Stimulated activated CD8-positive, alpha-beta memory T cell treated with anti-CD3 and anti-CD28 coated beads, Interleukin-4, amount 100 ng/mL, for 4 hours (primary cell): ENCODE measurements at regions not wholly inside any gene's neighbourhood (a gene's known extent, or its start where the extent isn't known, plus 50 kb on each side); places are given as distances from the start of the nearest gene placed in this dataset.
"Not testable (repeated sequence)": the region's sequence is repeated elsewhere in the genome, so short reads cannot be mapped to it uniquely, and the experiment has no call there.

ENCODE experiments used
- DNase-seq, 2 donors: peaks; one replicate each; pipeline ENCODE4 v3.0.0-alpha.2; 2020; ENCODE audit warnings: low read depth in 2 of 2, low spot score in 1 of 2

GRCh38 chr18:14460364-14460763 lies 83.0 kb downstream of the POTEC start:
- DNase-seq = not testable (repeated sequence)

DNA sequence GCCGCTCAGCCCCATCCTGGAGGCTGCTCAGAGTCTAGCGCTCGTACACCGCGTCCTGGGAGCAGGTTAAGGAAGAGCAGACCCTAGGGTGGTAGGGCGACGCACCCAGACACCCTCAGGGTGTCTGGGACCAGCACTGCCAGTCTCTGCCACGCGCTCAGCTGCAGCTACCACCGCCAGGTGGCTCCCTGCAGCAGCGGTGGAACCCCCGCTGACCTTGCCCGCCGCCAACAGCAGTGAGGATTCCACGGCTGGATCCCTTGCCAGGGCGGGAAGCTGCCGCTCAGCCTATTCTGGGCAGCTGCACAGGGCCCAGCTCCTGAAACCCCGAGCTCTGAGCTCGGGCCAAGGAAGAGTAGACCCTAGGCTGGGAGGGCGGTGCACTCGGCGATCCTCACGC lies 83.6 kb downstream of the POTEC start:
- DNase-seq = not testable (repeated sequence)

DNA sequence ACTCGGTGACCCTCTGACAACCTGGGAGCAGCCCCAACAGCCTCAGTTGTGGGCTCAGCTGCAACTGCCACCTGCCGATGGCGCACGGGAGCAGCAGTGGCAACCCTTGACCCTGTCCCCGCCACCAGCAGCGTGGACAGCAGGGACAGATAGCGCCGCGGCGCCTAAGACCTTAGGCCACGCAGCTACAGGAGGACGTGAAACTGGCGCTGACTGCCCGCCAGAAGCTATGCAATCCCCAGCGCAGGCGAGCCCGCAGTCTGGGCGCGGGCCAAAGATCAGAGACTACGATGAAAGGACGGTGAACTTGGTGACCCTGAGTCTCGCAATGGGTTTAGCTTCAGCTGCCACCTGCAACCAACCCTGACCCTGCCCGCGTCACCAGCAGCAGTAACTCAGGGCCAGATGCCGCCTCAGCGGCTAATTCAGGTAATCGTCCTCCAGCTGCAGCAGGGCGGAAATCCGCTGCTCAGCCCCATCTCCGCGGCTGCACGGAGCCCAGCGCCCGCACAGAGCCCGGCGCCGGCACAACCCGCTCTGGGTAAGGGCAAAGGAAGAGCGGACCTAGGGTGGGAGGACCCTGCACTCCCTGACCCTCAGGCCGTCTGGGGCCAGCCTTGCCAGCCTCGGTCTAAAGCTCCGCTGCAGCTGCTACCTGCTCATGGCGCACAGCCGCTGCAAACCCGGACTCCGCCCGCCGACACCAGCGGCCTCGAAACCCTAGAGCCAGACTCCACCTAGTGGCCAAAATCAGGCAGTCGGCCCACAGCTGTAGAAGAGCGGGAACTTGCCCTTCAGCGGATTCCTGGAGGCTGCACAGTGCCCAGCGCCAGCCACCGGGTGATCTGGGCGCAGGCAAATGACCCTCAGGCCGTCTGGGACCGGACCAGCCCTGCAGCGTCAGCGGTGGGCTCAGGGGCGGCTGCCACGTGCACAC lies 85.1 kb downstream of the POTEC start:
- DNase-seq = peak; percentile 29 to 46

DNA sequence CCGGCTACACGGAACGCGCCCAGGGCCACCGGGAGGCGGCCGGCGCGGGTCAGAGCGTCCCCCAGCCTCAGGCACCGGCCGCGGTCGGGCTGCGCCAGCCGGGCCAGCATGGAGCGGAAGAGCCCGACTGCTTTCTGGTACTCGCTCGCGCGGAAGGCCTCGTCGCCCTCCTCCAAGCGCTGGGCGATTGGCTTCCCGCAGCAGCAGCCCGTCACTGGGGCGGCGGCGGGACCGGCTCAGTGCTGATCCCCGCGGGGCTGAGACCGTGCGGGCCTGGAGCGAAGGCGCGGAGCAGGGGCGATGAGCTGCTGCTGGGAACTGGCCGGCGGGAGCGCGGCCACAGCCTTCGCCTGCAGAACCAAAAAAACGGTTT lies 92.8 kb downstream of the POTEC start:
- not testable (repeated sequence) for DNase-seq

GRCh38 chr18:14449995-14450636 lies 93.3 kb downstream of the POTEC start:
- not testable (repeated sequence) for DNase-seq

GRCh38 chr18:14449062-14449461 lies 94.3 kb downstream of the POTEC start:
- DNase-seq = not testable (repeated sequence)

DNA sequence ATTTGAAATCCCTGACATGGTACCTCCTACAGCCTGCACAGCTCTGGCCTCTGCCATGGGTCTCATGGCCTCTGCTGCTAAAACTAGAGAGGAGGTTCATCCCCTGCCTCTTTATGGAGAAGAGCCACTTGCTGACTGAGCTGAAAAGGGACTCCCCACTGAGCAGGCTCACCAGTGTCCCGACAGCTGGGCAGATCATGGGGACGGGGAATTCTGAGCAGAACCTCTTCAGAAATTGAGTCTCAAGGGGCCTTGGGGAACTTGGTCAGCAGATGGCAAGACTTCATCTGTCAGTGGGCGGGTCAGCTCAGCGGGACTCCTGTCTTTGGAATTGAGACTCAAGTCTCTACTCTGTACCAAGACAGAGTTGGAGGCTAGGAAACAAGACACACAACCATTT lies 95.7 kb downstream of the POTEC start:
- not testable (repeated sequence) for DNase-seq

DNA sequence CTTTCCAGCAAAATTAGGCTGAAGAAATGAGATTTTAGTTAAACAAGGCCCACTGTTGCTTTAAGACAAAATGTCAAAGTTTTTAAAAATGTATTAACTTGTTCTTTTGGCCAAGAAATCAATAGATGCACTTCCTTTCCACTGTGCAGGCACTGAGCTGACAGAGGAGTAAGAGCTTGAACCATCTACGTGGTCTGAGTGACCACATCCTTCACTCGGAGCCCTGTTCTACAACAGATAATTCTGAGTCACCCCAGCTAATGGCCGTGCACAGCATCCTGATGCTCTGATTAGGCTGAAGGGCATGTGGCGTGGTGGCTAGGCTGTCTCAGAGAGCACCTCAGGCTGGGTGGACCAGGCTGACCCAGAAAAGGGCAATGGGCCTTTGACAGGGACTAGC lies 107.9 kb downstream of the POTEC start:
- not testable (repeated sequence) for DNase-seq

- not testable (repeated sequence) for DNase-seq
These were observed 111.0 kb downstream of the POTEC start for GRCh38 chr18:14432371-14432770.

DNA sequence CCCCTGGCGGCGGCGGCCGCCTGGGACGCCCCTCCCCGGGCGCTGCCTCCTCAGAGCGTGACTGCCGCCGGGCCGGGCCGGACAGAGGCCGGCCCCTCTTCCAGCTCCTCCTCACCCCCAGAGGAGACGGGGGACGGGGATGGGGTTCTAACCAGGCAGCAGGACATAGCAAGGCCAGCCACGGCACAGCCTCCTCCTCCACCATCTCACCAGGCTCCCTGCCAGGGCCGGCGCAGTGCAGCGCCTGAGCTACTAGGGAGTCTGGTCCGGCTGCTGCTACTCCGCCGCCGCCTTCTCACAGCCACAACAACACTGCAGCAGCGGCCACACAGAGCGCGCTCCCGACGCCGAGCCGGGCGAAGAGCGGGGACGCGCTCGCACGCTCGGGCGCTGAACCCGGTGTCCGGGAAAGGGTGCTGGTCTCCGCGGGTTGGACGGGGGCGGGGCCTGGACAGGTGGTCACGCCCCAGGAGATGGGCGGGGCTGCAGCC lies 112.3 kb downstream of the POTEC start:
- DNase-seq = not testable (repeated sequence)

GRCh38 chr18:14415806-14416205 lies 127.6 kb downstream of the POTEC start:
- not testable (repeated sequence) for DNase-seq

GRCh38 chr18:14415399-14415798 lies 128.0 kb downstream of the POTEC start:
- not testable (repeated sequence) for DNase-seq

GRCh38 chr18:14395533-14395932 lies 147.9 kb downstream of the POTEC start:
- not testable (repeated sequence) for DNase-seq

DNA sequence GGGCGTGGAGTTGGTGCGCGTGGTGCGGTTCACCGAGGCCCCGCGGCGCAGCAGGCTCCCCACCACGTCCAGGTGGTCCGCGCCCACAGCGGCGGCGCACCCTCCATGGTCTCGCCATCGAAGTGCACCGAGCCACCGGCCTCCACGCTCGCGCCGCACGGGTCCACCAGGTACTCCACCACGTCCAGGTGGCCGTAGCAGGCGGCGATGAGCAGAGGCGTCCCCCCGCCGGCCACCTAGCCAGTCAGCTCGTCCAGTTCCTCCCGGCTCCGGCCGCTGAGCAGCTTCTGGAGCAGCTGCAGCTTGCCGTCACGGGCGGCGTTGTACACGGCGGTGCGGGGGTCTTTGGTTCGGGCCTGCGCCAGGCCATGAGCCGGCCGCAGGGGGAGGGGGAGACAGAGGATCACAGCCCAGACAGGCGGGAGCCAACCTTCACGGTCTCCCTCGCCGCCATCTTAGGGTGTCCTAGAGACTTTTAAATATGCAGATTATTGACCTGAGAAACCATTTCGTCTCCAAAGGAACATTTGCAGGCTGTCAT lies 149.8 kb downstream of the POTEC start:
- not testable (repeated sequence) for DNase-seq

GRCh38 chr18:14392604-14393003 lies 150.8 kb downstream of the POTEC start:
- DNase-seq = not testable (repeated sequence)

DNA sequence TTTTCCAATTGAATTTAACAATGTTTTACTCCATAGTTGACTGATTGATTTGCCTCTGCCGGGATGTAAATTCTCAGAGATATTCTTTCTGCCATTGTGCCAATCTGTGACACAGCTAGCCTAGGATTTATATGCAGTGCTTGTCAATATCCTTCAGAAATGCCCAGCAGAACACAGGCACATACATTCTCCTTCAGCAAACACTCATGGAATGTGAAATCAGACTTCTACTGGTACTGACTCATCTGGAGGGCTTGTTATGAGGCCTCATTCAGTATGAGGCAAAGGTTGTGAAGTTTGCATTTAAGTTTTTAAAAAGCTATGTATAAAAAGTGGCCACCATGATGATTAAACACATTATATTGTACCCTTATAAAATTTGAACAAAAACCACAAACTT lies 158.4 kb downstream of the POTEC start:
- DNase-seq = not testable (repeated sequence)

GRCh38 chr18:14382666-14383065 lies 160.7 kb downstream of the POTEC start:
- DNase-seq = not testable (repeated sequence)

DNA sequence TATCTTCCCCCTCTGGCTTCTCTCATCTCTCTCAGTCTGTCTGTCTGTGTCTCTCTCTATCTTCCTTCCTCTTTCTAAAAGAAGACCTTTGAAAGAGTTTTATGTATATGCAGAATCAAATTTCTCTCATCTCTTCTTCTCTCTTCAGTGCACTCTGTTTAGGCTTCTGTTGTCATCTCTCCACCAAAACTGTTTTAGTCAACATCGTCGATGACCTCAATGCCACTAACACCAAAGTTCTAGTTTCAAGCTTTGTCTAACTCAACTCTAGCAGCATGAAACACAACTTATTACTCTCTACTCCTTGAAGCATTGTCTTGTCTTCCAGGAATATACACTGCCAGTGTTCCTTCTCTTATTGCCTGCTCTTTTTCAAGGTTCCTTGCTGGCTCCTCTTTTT lies 163.9 kb downstream of the POTEC start:
- not testable (repeated sequence) for DNase-seq

DNA sequence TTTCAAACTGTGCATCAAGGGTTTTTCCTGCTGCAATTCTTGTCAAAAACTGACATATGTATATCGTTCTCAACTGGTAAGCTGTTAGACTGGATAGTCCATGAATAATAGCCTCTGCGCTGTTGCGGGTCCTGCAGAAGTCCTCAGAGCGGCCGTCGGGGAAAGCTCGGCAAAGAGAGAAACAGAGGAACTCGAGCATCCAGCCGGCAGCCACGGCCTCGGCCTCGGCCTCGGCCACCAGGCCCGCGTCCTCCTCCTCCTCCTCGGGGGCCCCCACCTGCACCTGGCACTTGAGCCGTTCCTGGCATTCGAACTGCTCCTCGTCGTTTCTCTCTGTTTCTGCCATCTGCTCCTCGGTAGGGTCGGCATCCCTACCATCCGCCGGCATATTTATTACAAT lies 165.0 kb downstream of the POTEC start:
- not testable (repeated sequence) for DNase-seq

GRCh38 chr18:14361346-14361745 lies 182.1 kb downstream of the POTEC start:
- not testable (repeated sequence) for DNase-seq

GRCh38 chr18:14357553-14358297 lies 185.7 kb downstream of the POTEC start:
- not testable (repeated sequence) for DNase-seq
